HG03159 (cell line): ENCODE measurements at regions not wholly inside any gene's neighbourhood (a gene's known extent, or its start where the extent isn't known, plus 50 kb on each side); places are given as distances from the start of the nearest gene placed in this dataset.

Source experiments
- ATAC-seq: cut with Tn5 transposase; IDR thresholded peaks from one replicate; pipeline ENCODE4 v1.9.1; 2021; ENCODE audit warnings: mild to moderate bottlenecking, moderate library complexity; ENCODE audit not compliant: unreplicated experiment

- ATAC-seq: no peak
Observed at GRCh38 chr2:120932881-120933280, 197.2 kb downstream of the GLI2 start.

GRCh38 chr2:120933693-120934573 lies 198.3 kb downstream of the GLI2 start:
- no peak for ATAC-seq

GRCh38 chr2:120934574-120935338 lies 199.1 kb downstream of the GLI2 start:
- no peak for ATAC-seq

- no peak for ATAC-seq
Observed at GRCh38 chr2:120935339-120936313, 200.0 kb downstream of the GLI2 start.

GRCh38 chr2:120936476-120937334 lies 201.0 kb downstream of the GLI2 start:
- no peak for ATAC-seq

GRCh38 chr2:120937686-120938044 lies 202.0 kb downstream of the GLI2 start:
- no peak for ATAC-seq

GRCh38 chr2:120938045-120938771 lies 202.5 kb downstream of the GLI2 start:
- ATAC-seq: no peak

GRCh38 chr2:120939595-120940318 lies 204.1 kb downstream of the GLI2 start:
- no peak for ATAC-seq

- no peak for ATAC-seq
Observed at GRCh38 chr2:120940319-120940696, 204.6 kb downstream of the GLI2 start.

GRCh38 chr2:120940726-120941256 lies 205.1 kb downstream of the GLI2 start:
- no peak for ATAC-seq

- ATAC-seq: no peak
Observed at GRCh38 chr2:120941571-120942120, 206.0 kb downstream of the GLI2 start.

- no peak for ATAC-seq
Observed at GRCh38 chr2:120942658-120943057, 207.0 kb downstream of the GLI2 start.

GRCh38 chr2:120943403-120944034 lies 207.9 kb downstream of the GLI2 start:
- ATAC-seq: no peak

GRCh38 chr2:120944575-120944974 lies 208.9 kb downstream of the GLI2 start:
- no peak for ATAC-seq

GRCh38 chr2:120945091-120945490 lies 209.4 kb downstream of the GLI2 start:
- ATAC-seq: no peak

GRCh38 chr2:120945832-120946499 lies 210.3 kb downstream of the GLI2 start:
- no peak for ATAC-seq

GRCh38 chr2:120947327-120947726 lies 211.7 kb downstream of the GLI2 start:
- no peak for ATAC-seq
